B cell (primary cell): ENCODE measurements at regions not wholly inside any gene's neighbourhood (a gene's known extent, or its start where the extent isn't known, plus 50 kb on each side); places are given as distances from the start of the nearest gene placed in this dataset.

Experiments used
- ATAC-seq: fragments of 200-7000 bp; cut with Tn5 transposase; one replicate; pipeline ENCODE4 v1.10.0; 2021; ENCODE audit warnings: low read depth, mild to moderate bottlenecking, moderate number of reproducible peaks, moderate library complexity
- CTCF ChIA-PET: fragments of 350-600 bp; sonication (Branson Sonifier 250); formaldehyde crosslinking; loops from one replicate; lab custom pipeline; 2021; ENCODE audit warnings: antibody characterized with exemption, inconsistent platforms; lab: Charles Lee
- POLR2A ChIA-PET: fragments of 350-600 bp; sonication (Branson Sonifier 250); formaldehyde crosslinking; loops from one replicate; lab custom pipeline; 2021; ENCODE audit warnings: antibody characterized with exemption; lab: Charles Lee
- DNase-seq: peaks from one replicate; pipeline ENCODE4 v3.0.0; 2013
- H2AFZ ChIP-seq: 2 replicates; pipeline ENCODE4 v1.6.1; 2012; ENCODE audit warnings: mild to moderate bottlenecking, low read depth, low read length; ENCODE audit not compliant: insufficient read depth, poor library complexity, severe bottlenecking
- H3K27ac ChIP-seq, 2 donors: 1 replicate in 1 of 2; 2 replicates in 1 of 2; pipeline ENCODE4 v1.5.1; 2012 to 2013; ENCODE audit warnings: low read length in 2 of 2, mild to moderate bottlenecking in 2 of 2, moderate library complexity in 1 of 2
- H3K27me3 ChIP-seq, 4 experiments: fragments of 200-600 bp in 1 of 4; sonication (generic) in 1 of 4; replicated peaks in 1 of 4; 1 replicate in 2 of 4; 2 replicates in 2 of 4; pipeline versions ENCODE4 v1.6.1 to v1.7.0; 2013 to 2016; ENCODE audit warnings: low read length in 3 of 4, mild to moderate bottlenecking in 2 of 4, mixed read lengths in 1 of 4, moderate library complexity in 1 of 4; ENCODE audit not compliant: insufficient read depth in 4 of 4, control insufficient read depth in 3 of 4; ENCODE audit errors: control extremely low read depth in 1 of 4
- H3K36me3 ChIP-seq, 2 experiments: replicated peaks in 1 of 2; 1 replicate in 1 of 2; 2 replicates in 1 of 2; pipeline versions ENCODE4 v1.6.1 to v1.7.1; 2013; ENCODE audit warnings: low read length in 1 of 2; ENCODE audit not compliant: insufficient read depth in 2 of 2, control insufficient read depth in 1 of 2; ENCODE audit errors: control extremely low read depth in 1 of 2, extremely low read depth in 1 of 2
- H3K4me1 ChIP-seq, 2 donors: fragments of 200-600 bp in 1 of 2; sonication (generic) in 1 of 2; 1 replicate in 1 of 2; 2 replicates in 1 of 2; pipeline versions ENCODE4 v1.5.1 to v1.6.1; 2013 to 2017; ENCODE audit warnings: low read length in 2 of 2; ENCODE audit not compliant: control insufficient read depth in 2 of 2, insufficient read depth in 2 of 2
- H3K4me2 ChIP-seq: replicated peaks from 2 replicates; pipeline ENCODE3; 2012; ENCODE audit warnings: mild to moderate bottlenecking, low read depth, low read length; ENCODE audit not compliant: poor library complexity, severe bottlenecking
- H3K4me3 ChIP-seq, 5 experiments: fragments of 200-600 bp in 1 of 5; sonication (generic) in 1 of 5; 1 replicate in 3 of 5; 2 replicates in 2 of 5; pipeline versions ENCODE4 v1.5.1 to v1.7.0; 2011 to 2016; ENCODE audit warnings: low read length in 4 of 5, mild to moderate bottlenecking in 4 of 5, low read depth in 2 of 5, control low read depth in 1 of 5, moderate library complexity in 1 of 5; ENCODE audit not compliant: insufficient read depth in 1 of 5; ENCODE audit errors: control extremely low read depth in 1 of 5, extremely low read depth in 1 of 5
- H3K79me2 ChIP-seq: fragments of 200-600 bp; sonication (generic); one replicate; pipeline ENCODE4 v1.6.0; 2016; ENCODE audit warnings: low read length; ENCODE audit not compliant: control insufficient read depth, insufficient read depth
- H3K9ac ChIP-seq: fragments of 200-600 bp; sonication (generic); 2 replicates; pipeline ENCODE4 v1.6.1; 2017; ENCODE audit warnings: mild to moderate bottlenecking, low read length, moderate library complexity
- H3K9me3 ChIP-seq, 3 donors: one replicate each; pipeline versions ENCODE4 v1.6.1 to v1.7.1; 2013; ENCODE audit warnings: low read length in 2 of 3; ENCODE audit not compliant: control insufficient read depth in 2 of 3, insufficient read depth in 1 of 3; ENCODE audit errors: control extremely low read depth in 1 of 3
- H4K20me1 ChIP-seq: 2 replicates; pipeline ENCODE4 v1.6.0; 2012; ENCODE audit warnings: mild to moderate bottlenecking, low read length; ENCODE audit not compliant: insufficient read depth, control insufficient read depth, poor library complexity, severe bottlenecking
- H3K27ac Mint-ChIP-seq: one replicate; pipeline ENCODE4 v1.8.0; 2021; ENCODE audit warnings: mixed read lengths
- H3K27me3 Mint-ChIP-seq: one replicate; pipeline ENCODE4 v1.8.0; 2021; ENCODE audit warnings: mixed read lengths
- H3K4me1 Mint-ChIP-seq: one replicate; pipeline ENCODE4 v1.8.0; 2021; ENCODE audit warnings: mixed read lengths
- H3K4me3 Mint-ChIP-seq: one replicate; pipeline ENCODE4 v1.8.0; 2021; ENCODE audit warnings: mixed read lengths
- H3K9me3 Mint-ChIP-seq: one replicate; pipeline ENCODE4 v1.8.0; 2022; ENCODE audit warnings: mixed read lengths; ENCODE audit not compliant: insufficient read depth
- CTCF ChIP-seq: fragments of 200-600 bp; IDR thresholded peaks from one replicate; pipeline ENCODE4 v1.8.0; 2022; ENCODE audit warnings: antibody characterized with exemption, mild to moderate bottlenecking
- EZH2 ChIP-seq: IDR thresholded peaks from 2 replicates; pipeline ENCODE4 v1.6.1; 2012; ENCODE audit warnings: borderline replicate concordance, low read depth, mild to moderate bottlenecking, moderate library complexity, low read length; ENCODE audit not compliant: insufficient read depth, poor library complexity, severe bottlenecking
- WGBS: methylation state at CpG from one replicate; pipeline ENCODE4 v1.1.5; 2013; ENCODE audit warnings: missing lambda C conversion rate; ENCODE audit not compliant: insufficient coverage; 5-methylcytosine and 5-hydroxymethylcytosine counted together
- intact Hi-C: fragments of 100-400 bp; cut with micrococcal nuclease; formaldehyde crosslinking; loops from one replicate; pipeline ENCODE4 v1.10.0; 2022

- Histone ChIP-seq H3K36me3 (no peaks in the 10 kb centered on the region), H3K79me2 (no peaks in the 10 kb centered on the region), H3K4me3 (no peak overlapping the region), H3K4me2 (no peak overlapping the region), H3K27me3 (no peaks in the 10 kb centered on the region), H4K20me1 (no peaks in the 10 kb centered on the region), H3K9me3 (no peaks in the 10 kb centered on the region), H3K9ac (no peak overlapping the region), H3K27ac (no peak overlapping the region), H2AFZ (no peak overlapping the region), H3K4me1 (no peaks in the 10 kb centered on the region)
- no peaks in the 10 kb centered on the region for H3K9me3 Mint-ChIP-seq
- intact Hi-C loops, result no loop called here
- H3K4me3 Mint-ChIP-seq, result no peak overlapping the region
- H3K4me1 Mint-ChIP-seq, result no peaks in the 10 kb centered on the region
- ChIA-PET POLR2A (no interaction called here), CTCF (no interaction called here)
- no peak overlapping the region for H3K27ac Mint-ChIP-seq
- no CpG with 5 or more reads among the region's 1 CpG for WGBS
- ATAC-seq (no peak), DNase-seq (no peak)
- no peaks in the 10 kb centered on the region for H3K27me3 Mint-ChIP-seq
- no peak for TF ChIP-seq CTCF
- no peak for TF ChIP-seq EZH2
Measured at GRCh38 chr1:95926331-95926730, 692.3 kb downstream of the RWDD3 start.

- Histone ChIP-seq H3K27ac (no peak overlapping the region), H3K27me3 (no peaks in the 10 kb centered on the region), H3K4me1 (no peaks in the 10 kb centered on the region), H3K9ac (no peak overlapping the region), H3K9me3 (no peaks in the 10 kb centered on the region), H3K4me3 (no peak overlapping the region), H4K20me1 (no peaks in the 10 kb centered on the region), H3K36me3 (no peaks in the 10 kb centered on the region), H3K4me2 (no peak overlapping the region), H3K79me2 (no peaks in the 10 kb centered on the region), H2AFZ (no peak overlapping the region)
- no peak for ATAC-seq
- intact Hi-C loops, result no loop called here
- POLR2A ChIA-PET, result no interaction called here
- Mint-ChIP-seq H3K9me3 (no peaks in the 10 kb centered on the region), H3K4me3 (no peak overlapping the region), H3K27me3 (no peaks in the 10 kb centered on the region), H3K27ac (no peak overlapping the region), H3K4me1 (no peaks in the 10 kb centered on the region)
- 88% methylated on average over 2 of the region's 3 CpGs for WGBS
- no peak for TF ChIP-seq EZH2
- no peak for TF ChIP-seq CTCF
- DNase-seq, result no peak
- CTCF ChIA-PET, result no interaction called here
Measured at GRCh38 chr1:95927061-95927460, 693.1 kb downstream of the RWDD3 start.
